HepG2 (cell line): ENCODE measurements at regions not wholly inside any gene's neighbourhood (a gene's known extent, or its start where the extent isn't known, plus 50 kb on each side); places are given as distances from the start of the nearest gene placed in this dataset.

Experiments used
- ASH2L ChIP-seq: fragments of 300-600, 200-600 bp; sonication (generic); IDR thresholded peaks from 2 replicates; pipeline ENCODE4 v1.7.0; 2017; ENCODE audit warnings: low read depth, mild to moderate bottlenecking, moderate library complexity, mixed read lengths, low read length; ENCODE audit not compliant: insufficient read length
- CBX2 ChIP-seq, 2 experiments: fragments of 200-600 bp in 1 of 2; sonication (generic); formaldehyde crosslinking in 1 of 2; IDR thresholded peaks; 2 replicates each; pipeline versions ENCODE4 v1.7.0 to v1.8.1; 2018 to 2022; ENCODE audit warnings: low read depth in 2 of 2, low read length in 1 of 2, mild to moderate bottlenecking in 1 of 2, missing genetic modification reagents in 1 of 2
- HDAC1 ChIP-seq: sonication (generic); formaldehyde crosslinking; IDR thresholded peaks from 2 replicates; pipeline ENCODE4 v1.5.1; 2020; ENCODE audit warnings: mild to moderate bottlenecking, missing genetic modification reagents
- HNF4G ChIP-seq, 2 experiments: sonication (generic) in 1 of 2; formaldehyde crosslinking in 1 of 2; IDR thresholded peaks; 2 replicates each; pipeline versions ENCODE4 v1.4.0 to v1.6.1; 2011 to 2020; ENCODE audit warnings: borderline replicate concordance in 2 of 2, low read depth in 2 of 2, mild to moderate bottlenecking in 2 of 2, low read length in 1 of 2, missing genetic modification reagents in 1 of 2, moderate library complexity in 1 of 2
- MEIS1 ChIP-seq: sonication (generic); formaldehyde crosslinking; IDR thresholded peaks from 2 replicates; pipeline ENCODE4 v1.9.0; 2021; ENCODE audit warnings: mild to moderate bottlenecking, missing genetic modification reagents, moderate library complexity, borderline replicate concordance
- PAX8 ChIP-seq: sonication (generic); formaldehyde crosslinking; IDR thresholded peaks from 2 replicates; pipeline ENCODE4 v1.8.0; 2022; ENCODE audit warnings: mild to moderate bottlenecking, missing genetic modification reagents, borderline replicate concordance
- SATB2 ChIP-seq: sonication (generic); formaldehyde crosslinking; IDR thresholded peaks from 2 replicates; pipeline ENCODE4 v1.5.0; 2020; ENCODE audit warnings: missing genetic modification reagents
- ZMYM4 ChIP-seq: sonication (generic); formaldehyde crosslinking; IDR thresholded peaks from 2 replicates; pipeline ENCODE4 v1.8.1; 2023; ENCODE audit warnings: mild to moderate bottlenecking, missing genetic modification reagents
- ZNF12 ChIP-seq: sonication (generic); formaldehyde crosslinking; IDR thresholded peaks from 2 replicates; pipeline ENCODE4 v1.5.0; 2020; ENCODE audit warnings: missing genetic modification reagents
- ZNF660 ChIP-seq: sonication (generic); formaldehyde crosslinking; IDR thresholded peaks from 2 replicates; pipeline ENCODE4 v1.5.1; 2020; ENCODE audit warnings: mild to moderate bottlenecking, low read depth, missing genetic modification reagents, borderline replicate concordance
- ZNF891 ChIP-seq: sonication (generic); formaldehyde crosslinking; IDR thresholded peaks from 2 replicates; pipeline ENCODE4 v1.5.0; 2020; ENCODE audit warnings: mild to moderate bottlenecking, missing genetic modification reagents
- ZSCAN31 ChIP-seq: sonication (generic); formaldehyde crosslinking; IDR thresholded peaks from 2 replicates; pipeline ENCODE4 v1.5.0; 2020; ENCODE audit warnings: low read depth, mild to moderate bottlenecking, missing genetic modification reagents
- TF ChIP-seq, protein P1 (sequence below): sonication (generic); formaldehyde crosslinking; IDR thresholded peaks from 2 replicates; pipeline ENCODE4 v1.4.0; 2020; ENCODE audit warnings: missing genetic modification reagents, borderline replicate concordance
- TF ChIP-seq, protein P2 (sequence below): sonication (generic); formaldehyde crosslinking; IDR thresholded peaks from 2 replicates; pipeline ENCODE4 v1.9.0; 2021; ENCODE audit warnings: missing genetic modification reagents, borderline replicate concordance
- TF ChIP-seq, protein P3 (sequence below): sonication (generic); formaldehyde crosslinking; conservative IDR thresholded peaks from 2 replicates; pipeline ENCODE4 v1.4.0; 2020; ENCODE audit warnings: mild to moderate bottlenecking, missing genetic modification reagents, moderate library complexity
- TF ChIP-seq, protein P4 (sequence below): sonication (generic); formaldehyde crosslinking; IDR thresholded peaks from 2 replicates; pipeline ENCODE4 v1.4.0; 2020; ENCODE audit warnings: missing genetic modification reagents
- TF ChIP-seq, protein P5 (sequence below): sonication (generic); formaldehyde crosslinking; IDR thresholded peaks from 2 replicates; pipeline ENCODE4 v1.8.1; 2023; ENCODE audit warnings: mild to moderate bottlenecking, inconsistent platforms, moderate library complexity, missing genetic modification reagents, borderline replicate concordance

DNA sequence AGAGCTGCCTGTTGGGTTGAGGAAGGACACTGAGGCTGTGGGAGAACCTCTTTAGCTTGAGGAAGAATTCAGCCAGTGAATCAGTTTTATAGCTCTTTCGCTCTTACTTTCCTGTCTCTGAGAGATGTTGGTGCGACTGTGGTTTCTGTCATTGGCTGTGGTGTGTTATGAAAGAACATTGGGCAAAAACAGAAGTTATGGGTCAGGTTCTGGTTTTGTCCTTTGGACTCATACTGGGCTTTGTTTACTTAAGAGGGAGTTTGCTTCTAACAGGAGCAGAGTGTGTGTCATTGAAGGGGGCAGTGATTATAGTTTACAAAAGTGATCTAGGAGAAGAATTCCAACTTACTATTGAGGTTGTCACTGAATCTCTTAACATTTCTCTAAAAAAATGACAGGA is 97.0 kb downstream of the TLR5 start (continued):
- TF ChIP-seq, protein P1, sequence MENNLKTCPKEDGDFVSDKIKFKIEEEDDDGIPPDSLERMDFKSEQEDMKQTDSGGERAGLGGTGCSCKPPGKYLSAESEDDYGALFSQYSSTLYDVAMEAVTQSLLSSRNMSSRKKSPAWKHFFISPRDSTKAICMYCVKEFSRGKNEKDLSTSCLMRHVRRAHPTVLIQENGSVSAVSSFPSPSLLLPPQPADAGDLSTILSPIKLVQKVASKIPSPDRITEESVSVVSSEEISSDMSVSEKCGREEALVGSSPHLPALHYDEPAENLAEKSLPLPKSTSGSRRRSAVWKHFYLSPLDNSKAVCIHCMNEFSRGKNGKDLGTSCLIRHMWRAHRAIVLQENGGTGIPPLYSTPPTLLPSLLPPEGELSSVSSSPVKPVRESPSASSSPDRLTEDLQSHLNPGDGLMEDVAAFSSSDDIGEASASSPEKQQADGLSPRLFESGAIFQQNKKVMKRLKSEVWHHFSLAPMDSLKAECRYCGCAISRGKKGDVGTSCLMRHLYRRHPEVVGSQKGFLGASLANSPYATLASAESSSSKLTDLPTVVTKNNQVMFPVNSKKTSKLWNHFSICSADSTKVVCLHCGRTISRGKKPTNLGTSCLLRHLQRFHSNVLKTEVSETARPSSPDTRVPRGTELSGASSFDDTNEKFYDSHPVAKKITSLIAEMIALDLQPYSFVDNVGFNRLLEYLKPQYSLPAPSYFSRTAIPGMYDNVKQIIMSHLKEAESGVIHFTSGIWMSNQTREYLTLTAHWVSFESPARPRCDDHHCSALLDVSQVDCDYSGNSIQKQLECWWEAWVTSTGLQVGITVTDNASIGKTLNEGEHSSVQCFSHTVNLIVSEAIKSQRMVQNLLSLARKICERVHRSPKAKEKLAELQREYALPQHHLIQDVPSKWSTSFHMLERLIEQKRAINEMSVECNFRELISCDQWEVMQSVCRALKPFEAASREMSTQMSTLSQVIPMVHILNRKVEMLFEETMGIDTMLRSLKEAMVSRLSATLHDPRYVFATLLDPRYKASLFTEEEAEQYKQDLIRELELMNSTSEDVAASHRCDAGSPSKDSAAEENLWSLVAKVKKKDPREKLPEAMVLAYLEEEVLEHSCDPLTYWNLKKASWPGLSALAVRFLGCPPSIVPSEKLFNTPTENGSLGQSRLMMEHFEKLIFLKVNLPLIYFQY, result peak; percentile 99
- TF ChIP-seq SATB2 (CRISPR knock-in tag) (no peak), ASH2L (no peak), HDAC1 (peak; percentile 17; the same call in 1 of the 2 replicates), PAX8 (CRISPR knock-in tag) (no peak), ZNF12 (CRISPR knock-in tag) (0 out of 2 replicates have a peak, but pooled peaks have one; percentile 40), ZNF660 (CRISPR knock-in tag) (no peak), ZNF891 (no peak), ZSCAN31 (CRISPR knock-in tag) (no peak), MEIS1 (CRISPR knock-in tag) (no peak), ZMYM4 (CRISPR knock-in tag) (peak; percentile 28; the same call in 1 of the 2 replicates), HNF4G (IDR thresholded peaks at IDR 0.05; ENCODE audit: borderline replicate concordance, low read depth, low read length) (peak; percentile 69), HNF4G (CRISPR knock-in tag; IDR thresholded peaks at IDR 0.05; ENCODE audit: borderline replicate concordance, low read depth) (no peak), CBX2 (IDR thresholded peaks at IDR 0.05; ENCODE audit: low read depth, low read length) (no peak), CBX2 (CRISPR knock-in tag; IDR thresholded peaks at IDR 0.05; ENCODE audit: low read depth) (no peak)
- TF ChIP-seq, protein P2, sequence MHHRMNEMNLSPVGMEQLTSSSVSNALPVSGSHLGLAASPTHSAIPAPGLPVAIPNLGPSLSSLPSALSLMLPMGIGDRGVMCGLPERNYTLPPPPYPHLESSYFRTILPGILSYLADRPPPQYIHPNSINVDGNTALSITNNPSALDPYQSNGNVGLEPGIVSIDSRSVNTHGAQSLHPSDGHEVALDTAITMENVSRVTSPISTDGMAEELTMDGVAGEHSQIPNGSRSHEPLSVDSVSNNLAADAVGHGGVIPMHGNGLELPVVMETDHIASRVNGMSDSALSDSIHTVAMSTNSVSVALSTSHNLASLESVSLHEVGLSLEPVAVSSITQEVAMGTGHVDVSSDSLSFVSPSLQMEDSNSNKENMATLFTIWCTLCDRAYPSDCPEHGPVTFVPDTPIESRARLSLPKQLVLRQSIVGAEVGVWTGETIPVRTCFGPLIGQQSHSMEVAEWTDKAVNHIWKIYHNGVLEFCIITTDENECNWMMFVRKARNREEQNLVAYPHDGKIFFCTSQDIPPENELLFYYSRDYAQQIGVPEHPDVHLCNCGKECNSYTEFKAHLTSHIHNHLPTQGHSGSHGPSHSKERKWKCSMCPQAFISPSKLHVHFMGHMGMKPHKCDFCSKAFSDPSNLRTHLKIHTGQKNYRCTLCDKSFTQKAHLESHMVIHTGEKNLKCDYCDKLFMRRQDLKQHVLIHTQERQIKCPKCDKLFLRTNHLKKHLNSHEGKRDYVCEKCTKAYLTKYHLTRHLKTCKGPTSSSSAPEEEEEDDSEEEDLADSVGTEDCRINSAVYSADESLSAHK (CRISPR knock-in tag), result no peak
- TF ChIP-seq, protein P3, sequence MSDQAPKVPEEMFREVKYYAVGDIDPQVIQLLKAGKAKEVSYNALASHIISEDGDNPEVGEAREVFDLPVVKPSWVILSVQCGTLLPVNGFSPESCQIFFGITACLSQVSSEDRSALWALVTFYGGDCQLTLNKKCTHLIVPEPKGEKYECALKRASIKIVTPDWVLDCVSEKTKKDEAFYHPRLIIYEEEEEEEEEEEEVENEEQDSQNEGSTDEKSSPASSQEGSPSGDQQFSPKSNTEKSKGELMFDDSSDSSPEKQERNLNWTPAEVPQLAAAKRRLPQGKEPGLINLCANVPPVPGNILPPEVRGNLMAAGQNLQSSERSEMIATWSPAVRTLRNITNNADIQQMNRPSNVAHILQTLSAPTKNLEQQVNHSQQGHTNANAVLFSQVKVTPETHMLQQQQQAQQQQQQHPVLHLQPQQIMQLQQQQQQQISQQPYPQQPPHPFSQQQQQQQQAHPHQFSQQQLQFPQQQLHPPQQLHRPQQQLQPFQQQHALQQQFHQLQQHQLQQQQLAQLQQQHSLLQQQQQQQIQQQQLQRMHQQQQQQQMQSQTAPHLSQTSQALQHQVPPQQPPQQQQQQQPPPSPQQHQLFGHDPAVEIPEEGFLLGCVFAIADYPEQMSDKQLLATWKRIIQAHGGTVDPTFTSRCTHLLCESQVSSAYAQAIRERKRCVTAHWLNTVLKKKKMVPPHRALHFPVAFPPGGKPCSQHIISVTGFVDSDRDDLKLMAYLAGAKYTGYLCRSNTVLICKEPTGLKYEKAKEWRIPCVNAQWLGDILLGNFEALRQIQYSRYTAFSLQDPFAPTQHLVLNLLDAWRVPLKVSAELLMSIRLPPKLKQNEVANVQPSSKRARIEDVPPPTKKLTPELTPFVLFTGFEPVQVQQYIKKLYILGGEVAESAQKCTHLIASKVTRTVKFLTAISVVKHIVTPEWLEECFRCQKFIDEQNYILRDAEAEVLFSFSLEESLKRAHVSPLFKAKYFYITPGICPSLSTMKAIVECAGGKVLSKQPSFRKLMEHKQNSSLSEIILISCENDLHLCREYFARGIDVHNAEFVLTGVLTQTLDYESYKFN (CRISPR knock-in tag), result peak; percentile 84
- TF ChIP-seq, protein P4, sequence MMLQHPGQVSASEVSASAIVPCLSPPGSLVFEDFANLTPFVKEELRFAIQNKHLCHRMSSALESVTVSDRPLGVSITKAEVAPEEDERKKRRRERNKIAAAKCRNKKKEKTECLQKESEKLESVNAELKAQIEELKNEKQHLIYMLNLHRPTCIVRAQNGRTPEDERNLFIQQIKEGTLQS (CRISPR knock-in tag), result no peak
- TF ChIP-seq, protein P5, sequence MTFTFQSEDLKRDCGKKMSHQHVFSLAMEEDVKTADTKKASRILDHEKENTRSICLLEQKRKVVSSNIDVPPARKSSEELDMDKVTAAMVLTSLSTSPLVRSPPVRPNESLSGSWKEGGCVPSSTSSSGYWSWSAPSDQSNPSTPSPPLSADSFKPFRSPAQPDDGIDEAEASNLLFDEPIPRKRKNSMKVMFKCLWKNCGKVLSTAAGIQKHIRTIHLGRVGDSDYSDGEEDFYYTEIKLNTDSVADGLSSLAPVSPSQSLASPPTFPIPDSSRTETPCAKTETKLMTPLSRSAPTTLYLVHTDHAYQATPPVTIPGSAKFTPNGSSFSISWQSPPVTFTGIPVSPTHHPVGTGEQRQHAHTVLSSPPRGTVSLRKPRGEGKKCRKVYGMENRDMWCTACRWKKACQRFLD (CRISPR knock-in tag), result no peak
